GM23338 (cell line): ENCODE measurements at regions not wholly inside any gene's neighbourhood (a gene's known extent, or its start where the extent isn't known, plus 50 kb on each side); places are given as distances from the start of the nearest gene placed in this dataset.
A peak's percentile ranks its signal among the peaks of the same experiment; 100 is the strongest.

Experiments used
- ATAC-seq: fragments of 200-7000 bp; cut with Tn5 transposase; 3 replicates; pipeline ENCODE4 v1.9.1; 2020
- DNase-seq: peaks from one replicate; pipeline ENCODE4 v3.0.0-alpha.2; 2015; ENCODE audit warnings: low spot score
- H2AFZ ChIP-seq: fragments of 200-600 bp; sonication (generic); 2 replicates; pipeline ENCODE4 v1.8.0; 2016; ENCODE audit warnings: antibody characterized with exemption, mild to moderate bottlenecking, moderate library complexity
- H3F3A ChIP-seq: fragments of 200-600 bp; sonication (generic); replicated peaks from 2 replicates; pipeline ENCODE4 v1.8.0; 2017; ENCODE audit warnings: antibody characterized with exemption, mixed run types, low read depth
- H3K27ac ChIP-seq: fragments of 200-600 bp; sonication (generic); 2 replicates; pipeline ENCODE4 v1.6.1; 2016; ENCODE audit warnings: low read depth
- H3K27me3 ChIP-seq: fragments of 200-600 bp; sonication (generic); 2 replicates; pipeline ENCODE4 v1.8.0; 2016; ENCODE audit warnings: mild to moderate bottlenecking, mixed run types, moderate library complexity; ENCODE audit not compliant: insufficient read depth
- H3K36me3 ChIP-seq: fragments of 200-600 bp; sonication (generic); 2 replicates; pipeline ENCODE4 v1.8.0; 2016; ENCODE audit warnings: mild to moderate bottlenecking; ENCODE audit not compliant: insufficient read depth
- H3K4me1 ChIP-seq: fragments of 200-600 bp; sonication (generic); 2 replicates; pipeline ENCODE4 v1.8.0; 2016; ENCODE audit warnings: mild to moderate bottlenecking, moderate library complexity; ENCODE audit not compliant: insufficient read depth
- H3K4me2 ChIP-seq: fragments of 200-600 bp; sonication (generic); 2 replicates; pipeline ENCODE4 v1.7.1; 2017; ENCODE audit warnings: mixed run types
- H3K4me3 ChIP-seq: fragments of 200-600 bp; sonication (generic); 2 replicates; pipeline ENCODE4 v1.6.1; 2016; ENCODE audit warnings: mixed run types
- H3K79me2 ChIP-seq: fragments of 200-600 bp; sonication (generic); replicated peaks from 2 replicates; pipeline ENCODE4 v1.8.0; 2017; ENCODE audit warnings: mild to moderate bottlenecking; ENCODE audit not compliant: insufficient read depth
- H3K9me2 ChIP-seq: fragments of 200-600 bp; sonication (generic); 2 replicates; pipeline ENCODE4 v1.8.0; 2017; ENCODE audit not compliant: insufficient read depth
- H4K20me1 ChIP-seq: fragments of 200-600 bp; sonication (generic); replicated peaks from 2 replicates; pipeline ENCODE4 v1.8.0; 2017; ENCODE audit warnings: mild to moderate bottlenecking; ENCODE audit not compliant: insufficient read depth
- H3K27ac Mint-ChIP-seq: 2 replicates; pipeline ENCODE4 v1.8.0; 2020; ENCODE audit warnings: inconsistent platforms, mild to moderate bottlenecking, moderate library complexity, mixed read lengths
- H3K27me3 Mint-ChIP-seq: 3 replicates; pipeline ENCODE4 v1.8.0; 2022; ENCODE audit warnings: low read depth, mild to moderate bottlenecking, moderate library complexity, mixed read lengths, inconsistent platforms; ENCODE audit not compliant: insufficient read depth, poor library complexity
- H3K36me3 Mint-ChIP-seq: 3 replicates; pipeline ENCODE4 v1.8.0; 2021; ENCODE audit warnings: low read depth, mild to moderate bottlenecking, inconsistent platforms, moderate library complexity, mixed read lengths
- H3K4me1 Mint-ChIP-seq: 3 replicates; pipeline ENCODE4 v1.8.0; 2020; ENCODE audit warnings: mild to moderate bottlenecking, inconsistent platforms, mixed read lengths
- H3K4me3 Mint-ChIP-seq: 3 replicates; pipeline ENCODE4 v1.8.0; 2021; ENCODE audit warnings: moderate library complexity, mild to moderate bottlenecking, inconsistent platforms, mixed read lengths
- H3K9me3 Mint-ChIP-seq: 3 replicates; pipeline ENCODE4 v1.8.0; 2020; ENCODE audit warnings: moderate library complexity, mild to moderate bottlenecking, inconsistent platforms, mixed read lengths
- CREB1 ChIP-seq: fragments of 250-450 bp; sonication (Bioruptor Pico); IDR thresholded peaks from 2 replicates; pipeline ENCODE4 v1.5.0; 2020; ENCODE audit warnings: low read depth, mild to moderate bottlenecking, moderate library complexity
- EZH2phosphoT487 ChIP-seq: fragments of 200-600 bp; sonication (generic); IDR thresholded peaks from one replicate; pipeline ENCODE4 v1.8.1; 2018; ENCODE audit warnings: antibody characterized with exemption; ENCODE audit not compliant: unreplicated experiment
- JUNB ChIP-seq: IDR thresholded peaks from one replicate; pipeline ENCODE4 v1.6.1; 2016; ENCODE audit warnings: antibody characterized with exemption; ENCODE audit not compliant: unreplicated experiment
- NANOG ChIP-seq: IDR thresholded peaks from 2 replicates; pipeline ENCODE4 v1.6.1; 2016; ENCODE audit warnings: antibody characterized with exemption, borderline replicate concordance
- POLR2AphosphoS5 ChIP-seq: IDR thresholded peaks from 2 replicates; pipeline ENCODE4 v1.6.1; 2016; ENCODE audit warnings: antibody characterized with exemption, low read depth
- STAT1 ChIP-seq: IDR thresholded peaks from one replicate; pipeline ENCODE4 v1.6.1; 2016; ENCODE audit warnings: antibody characterized with exemption; ENCODE audit not compliant: unreplicated experiment
- ZNF114 ChIP-seq: fragments of 250-450 bp; sonication (Bioruptor Pico); IDR thresholded peaks from 2 replicates; pipeline ENCODE4 v1.5.0; 2020; ENCODE audit warnings: mild to moderate bottlenecking, moderate library complexity
- ZNF331 ChIP-seq: fragments of 250-450 bp; sonication (Bioruptor Pico); IDR thresholded peaks from 2 replicates; pipeline ENCODE4 v1.5.0; 2020; ENCODE audit warnings: low read depth, mild to moderate bottlenecking, moderate library complexity
- TF ChIP-seq, protein P1 (sequence below), 2 experiments: fragments of 200-600 bp in 1 of 2; sonication (generic) in 1 of 2; conservative IDR thresholded peaks; 2 replicates each; pipeline versions ENCODE4 v1.5.1 to v1.6.1; 2016 to 2017; ENCODE audit warnings: antibody characterized with exemption in 2 of 2, low read depth in 2 of 2, mild to moderate bottlenecking in 2 of 2, moderate library complexity in 1 of 2
- TF ChIP-seq, protein P2 (sequence below): IDR thresholded peaks from 2 replicates; pipeline ENCODE4 v1.6.1; 2016; ENCODE audit warnings: antibody characterized with exemption
- TF ChIP-seq, protein P3 (sequence below): IDR thresholded peaks from one replicate; pipeline ENCODE4 v1.6.1; 2018; ENCODE audit warnings: antibody characterized with exemption; ENCODE audit not compliant: unreplicated experiment

DNA sequence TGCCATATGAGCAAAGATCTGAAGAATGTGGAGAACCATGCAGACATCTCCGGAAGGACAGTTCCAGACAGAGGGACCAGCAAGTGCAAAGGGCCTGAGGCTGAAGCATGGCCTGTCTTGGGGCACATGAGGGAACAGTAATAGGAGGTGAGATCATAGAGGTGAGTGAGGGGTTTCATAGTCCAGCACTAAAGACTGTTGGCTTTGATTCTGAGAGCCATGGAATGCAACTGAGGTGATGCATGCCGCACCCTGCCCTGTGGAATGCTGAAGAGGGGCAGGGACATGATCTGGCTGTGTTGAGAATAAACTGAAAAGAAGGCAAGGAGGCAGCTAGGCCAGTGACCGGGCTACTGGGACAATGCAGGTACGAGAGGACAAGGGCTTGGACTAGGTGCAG is 253.1 kb upstream of the KLF14 start (continued):
- TF ChIP-seq, protein P1, sequence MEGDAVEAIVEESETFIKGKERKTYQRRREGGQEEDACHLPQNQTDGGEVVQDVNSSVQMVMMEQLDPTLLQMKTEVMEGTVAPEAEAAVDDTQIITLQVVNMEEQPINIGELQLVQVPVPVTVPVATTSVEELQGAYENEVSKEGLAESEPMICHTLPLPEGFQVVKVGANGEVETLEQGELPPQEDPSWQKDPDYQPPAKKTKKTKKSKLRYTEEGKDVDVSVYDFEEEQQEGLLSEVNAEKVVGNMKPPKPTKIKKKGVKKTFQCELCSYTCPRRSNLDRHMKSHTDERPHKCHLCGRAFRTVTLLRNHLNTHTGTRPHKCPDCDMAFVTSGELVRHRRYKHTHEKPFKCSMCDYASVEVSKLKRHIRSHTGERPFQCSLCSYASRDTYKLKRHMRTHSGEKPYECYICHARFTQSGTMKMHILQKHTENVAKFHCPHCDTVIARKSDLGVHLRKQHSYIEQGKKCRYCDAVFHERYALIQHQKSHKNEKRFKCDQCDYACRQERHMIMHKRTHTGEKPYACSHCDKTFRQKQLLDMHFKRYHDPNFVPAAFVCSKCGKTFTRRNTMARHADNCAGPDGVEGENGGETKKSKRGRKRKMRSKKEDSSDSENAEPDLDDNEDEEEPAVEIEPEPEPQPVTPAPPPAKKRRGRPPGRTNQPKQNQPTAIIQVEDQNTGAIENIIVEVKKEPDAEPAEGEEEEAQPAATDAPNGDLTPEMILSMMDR (conservative IDR thresholded peaks at IDR 0.05; ENCODE audit: low read depth in 2 of 2) = no peak
- TF ChIP-seq JUNB = no peak
- TF ChIP-seq CREB1 (CRISPR knock-in tag) = no peak
- TF ChIP-seq, protein P2, sequence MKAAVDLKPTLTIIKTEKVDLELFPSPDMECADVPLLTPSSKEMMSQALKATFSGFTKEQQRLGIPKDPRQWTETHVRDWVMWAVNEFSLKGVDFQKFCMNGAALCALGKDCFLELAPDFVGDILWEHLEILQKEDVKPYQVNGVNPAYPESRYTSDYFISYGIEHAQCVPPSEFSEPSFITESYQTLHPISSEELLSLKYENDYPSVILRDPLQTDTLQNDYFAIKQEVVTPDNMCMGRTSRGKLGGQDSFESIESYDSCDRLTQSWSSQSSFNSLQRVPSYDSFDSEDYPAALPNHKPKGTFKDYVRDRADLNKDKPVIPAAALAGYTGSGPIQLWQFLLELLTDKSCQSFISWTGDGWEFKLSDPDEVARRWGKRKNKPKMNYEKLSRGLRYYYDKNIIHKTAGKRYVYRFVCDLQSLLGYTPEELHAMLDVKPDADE = no peak
- TF ChIP-seq ZNF114 (CRISPR knock-in tag) = no peak
- no peak for TF ChIP-seq ZNF331 (CRISPR knock-in tag)
- no peak for TF ChIP-seq EZH2phosphoT487
- no peak for TF ChIP-seq NANOG
- TF ChIP-seq STAT1 = no peak

DNA sequence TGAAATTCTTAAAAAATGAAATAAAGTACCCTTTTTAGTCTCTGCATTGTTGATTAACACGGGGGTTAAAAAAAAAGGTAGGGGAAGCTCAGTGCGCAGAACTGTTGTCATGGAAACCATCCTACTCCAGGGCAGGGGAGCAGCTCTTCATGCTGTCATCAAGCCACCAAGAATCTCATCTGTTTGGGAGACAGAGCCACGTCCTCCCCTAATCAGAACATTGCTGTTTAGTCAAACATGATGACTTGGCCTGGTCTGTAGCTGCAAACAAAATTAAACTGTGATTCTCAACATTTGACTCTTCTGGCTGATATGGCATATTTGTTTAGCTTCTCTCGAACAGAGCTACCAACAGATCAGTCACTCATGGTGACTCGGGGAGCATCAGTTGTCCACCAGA is 254.4 kb upstream of the KLF14 start:
- H3K9me3 Mint-ChIP-seq = no peaks in the 10 kb centered on the region
- DNase-seq (peak; percentile 46), ATAC-seq (no peak)
- no peak for TF ChIP-seq NANOG
- TF ChIP-seq, protein P3, sequence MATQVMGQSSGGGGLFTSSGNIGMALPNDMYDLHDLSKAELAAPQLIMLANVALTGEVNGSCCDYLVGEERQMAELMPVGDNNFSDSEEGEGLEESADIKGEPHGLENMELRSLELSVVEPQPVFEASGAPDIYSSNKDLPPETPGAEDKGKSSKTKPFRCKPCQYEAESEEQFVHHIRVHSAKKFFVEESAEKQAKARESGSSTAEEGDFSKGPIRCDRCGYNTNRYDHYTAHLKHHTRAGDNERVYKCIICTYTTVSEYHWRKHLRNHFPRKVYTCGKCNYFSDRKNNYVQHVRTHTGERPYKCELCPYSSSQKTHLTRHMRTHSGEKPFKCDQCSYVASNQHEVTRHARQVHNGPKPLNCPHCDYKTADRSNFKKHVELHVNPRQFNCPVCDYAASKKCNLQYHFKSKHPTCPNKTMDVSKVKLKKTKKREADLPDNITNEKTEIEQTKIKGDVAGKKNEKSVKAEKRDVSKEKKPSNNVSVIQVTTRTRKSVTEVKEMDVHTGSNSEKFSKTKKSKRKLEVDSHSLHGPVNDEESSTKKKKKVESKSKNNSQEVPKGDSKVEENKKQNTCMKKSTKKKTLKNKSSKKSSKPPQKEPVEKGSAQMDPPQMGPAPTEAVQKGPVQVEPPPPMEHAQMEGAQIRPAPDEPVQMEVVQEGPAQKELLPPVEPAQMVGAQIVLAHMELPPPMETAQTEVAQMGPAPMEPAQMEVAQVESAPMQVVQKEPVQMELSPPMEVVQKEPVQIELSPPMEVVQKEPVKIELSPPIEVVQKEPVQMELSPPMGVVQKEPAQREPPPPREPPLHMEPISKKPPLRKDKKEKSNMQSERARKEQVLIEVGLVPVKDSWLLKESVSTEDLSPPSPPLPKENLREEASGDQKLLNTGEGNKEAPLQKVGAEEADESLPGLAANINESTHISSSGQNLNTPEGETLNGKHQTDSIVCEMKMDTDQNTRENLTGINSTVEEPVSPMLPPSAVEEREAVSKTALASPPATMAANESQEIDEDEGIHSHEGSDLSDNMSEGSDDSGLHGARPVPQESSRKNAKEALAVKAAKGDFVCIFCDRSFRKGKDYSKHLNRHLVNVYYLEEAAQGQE = no peak
- TF ChIP-seq CREB1 (CRISPR knock-in tag) = no peak
- no peak for TF ChIP-seq ZNF114 (CRISPR knock-in tag)
- TF ChIP-seq, protein P1 (conservative IDR thresholded peaks at IDR 0.05; ENCODE audit: low read depth in 2 of 2) = no peak
- TF ChIP-seq STAT1 = no peak
- TF ChIP-seq POLR2AphosphoS5 = no peak

More for the DNA sequence above, 254.4 kb upstream of the KLF14 start:
- Histone ChIP-seq H3K4me1 (no peaks in the 10 kb centered on the region), H3K79me2 (peaks cover 6% of the 10 kb centered on the region), H3F3A (no peaks in the 10 kb centered on the region; the same call in 1 of the 2 replicates), H3K4me2 (no peak overlapping the region), H3K9me2 (no peaks in the 10 kb centered on the region), H3K4me3 (no peak overlapping the region), H3K27me3 (no peaks in the 10 kb centered on the region), H4K20me1 (peaks cover 7% of the 10 kb centered on the region), H3K36me3 (no peaks in the 10 kb centered on the region; the same call in none of the 2 replicates), H3K27ac (no peak overlapping the region), H2AFZ (no peak overlapping the region)
- Mint-ChIP-seq H3K4me3 (no peak overlapping the region), H3K27me3 (peaks cover 2% of the 10 kb centered on the region), H3K27ac (no peak overlapping the region), H3K36me3 (no peaks in the 10 kb centered on the region), H3K4me1 (peaks cover 10% of the 10 kb centered on the region)
